ENCODE measurements at regions not wholly inside any gene's neighbourhood (a gene's known extent, or its start where the extent isn't known, plus 50 kb on each side); places are given as distances from the start of the nearest gene placed in this dataset.

GRCh38 chr3:94529816-94530215 is 467.0 kb downstream of the NSUN3 start:
- intact Hi-C loops (cut with DNase I), result no loop called here
- DNase-seq (no peak), ATAC-seq (ENCODE audit: poor library complexity) (no peak)

DNA sequence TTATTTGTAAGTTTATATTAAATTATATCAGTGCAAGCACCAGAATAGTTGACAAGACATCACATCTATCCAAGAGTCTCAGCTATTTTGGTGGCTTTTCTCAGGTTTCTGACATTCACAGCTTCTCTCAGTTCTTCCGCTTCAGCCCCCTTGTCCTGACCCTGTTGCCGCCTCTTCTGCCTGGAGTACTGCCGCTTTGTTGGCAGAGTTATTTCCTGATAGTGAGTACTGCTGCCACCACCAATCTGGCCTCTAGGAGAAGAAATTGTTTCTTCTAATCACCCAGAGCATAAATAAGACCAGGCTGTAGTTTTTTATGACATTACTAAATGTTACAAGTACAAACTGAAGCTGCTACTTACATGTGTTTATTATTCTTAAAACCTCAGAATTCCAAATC is 470.1 kb downstream of the NSUN3 start:
- DNase-seq (no peak), ATAC-seq (ENCODE audit: poor library complexity) (no peak)
- intact Hi-C loops (cut with DNase I), result no loop called here

DNA sequence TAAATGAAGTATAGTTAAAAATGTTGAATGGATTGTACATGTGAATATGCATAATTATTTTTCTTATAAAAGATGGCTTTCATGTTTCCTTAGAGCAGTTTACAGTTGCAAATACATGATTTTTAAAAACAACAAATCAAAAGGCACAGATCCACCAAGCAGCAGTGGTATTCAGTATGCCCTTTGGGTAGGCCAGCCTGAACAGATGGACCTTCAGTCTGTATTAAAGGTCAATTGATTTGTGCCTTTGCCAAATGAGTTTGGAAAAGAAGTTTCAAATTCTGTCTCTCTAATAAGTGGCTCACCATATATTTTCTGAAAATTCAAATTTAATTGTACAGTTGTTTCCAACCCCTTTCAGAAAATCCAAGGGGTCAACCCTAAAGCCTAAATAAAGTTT is 477.1 kb downstream of the NSUN3 start:
- no peak for ATAC-seq (ENCODE audit: poor library complexity)
- intact Hi-C loops (cut with DNase I), result no loop called here

DNA sequence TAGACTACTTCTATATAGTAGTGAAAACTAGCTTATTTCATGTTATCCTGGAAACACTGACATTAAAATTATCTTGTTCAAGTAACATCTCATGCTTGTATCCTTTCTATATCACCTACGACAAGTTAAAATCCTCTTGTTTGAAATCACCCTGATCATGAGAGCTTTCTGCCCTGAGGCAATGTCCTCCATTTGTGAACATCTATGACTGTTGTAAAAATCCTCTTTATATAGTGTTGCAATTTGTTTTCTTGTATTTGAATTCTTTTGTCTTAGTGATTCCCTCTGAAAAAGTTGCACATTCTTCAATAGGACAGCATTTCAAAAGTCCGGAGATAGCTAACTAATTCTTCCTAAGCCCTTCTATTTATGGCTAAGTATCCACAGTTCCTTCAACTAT is 480.3 kb downstream of the NSUN3 start:
- DNase-seq (no peak), ATAC-seq (ENCODE audit: poor library complexity) (no peak)
- intact Hi-C loops (cut with DNase I), result no loop called here

More for the DNA sequence above, 477.1 kb downstream of the NSUN3 start:
- no peak for DNase-seq

GRCh38 chr3:94544131-94544789 is 481.4 kb downstream of the NSUN3 start:
- ATAC-seq (ENCODE audit: poor library complexity) (no peak), DNase-seq (no peak)
- intact Hi-C loops (cut with DNase I), result no loop called here

- intact Hi-C loops (cut with DNase I), result no loop called here
- ATAC-seq (ENCODE audit: poor library complexity) (no peak), DNase-seq (no peak)
Measured at GRCh38 chr3:94548581-94549316, 485.9 kb downstream of the NSUN3 start.

- intact Hi-C loops (cut with DNase I), result no loop called here
- DNase-seq, result no peak
- no peak for ATAC-seq (ENCODE audit: poor library complexity)
Measured at GRCh38 chr3:94561094-94561493, 498.2 kb downstream of the NSUN3 start.

GRCh38 chr3:94564247-94564646 is 501.4 kb downstream of the NSUN3 start:
- no peak for ATAC-seq (ENCODE audit: poor library complexity)
- intact Hi-C loops (cut with DNase I), result no loop called here
- no peak for DNase-seq

DNA sequence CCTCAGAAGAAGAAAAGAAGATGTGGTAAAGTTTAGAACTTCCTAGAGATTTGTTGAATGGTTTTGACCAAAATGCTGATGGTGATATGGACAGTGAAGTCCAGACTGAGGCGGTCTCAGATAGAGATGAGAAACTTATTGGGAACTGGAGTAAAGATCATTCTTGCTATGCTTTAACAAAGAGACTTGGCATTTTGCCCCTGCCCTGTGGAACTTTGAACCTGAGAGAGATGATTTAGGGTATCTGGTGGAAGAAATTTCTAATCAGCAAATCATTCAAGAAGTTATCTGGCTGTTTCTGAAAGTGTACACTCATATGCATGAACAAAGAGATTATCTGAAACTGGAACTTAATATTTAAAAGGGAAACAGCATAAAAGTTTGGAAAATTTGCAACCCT is 505.2 kb downstream of the NSUN3 start:
- no peak for DNase-seq
- intact Hi-C loops (cut with DNase I), result no loop called here
- no peak for ATAC-seq (ENCODE audit: poor library complexity)

DNA sequence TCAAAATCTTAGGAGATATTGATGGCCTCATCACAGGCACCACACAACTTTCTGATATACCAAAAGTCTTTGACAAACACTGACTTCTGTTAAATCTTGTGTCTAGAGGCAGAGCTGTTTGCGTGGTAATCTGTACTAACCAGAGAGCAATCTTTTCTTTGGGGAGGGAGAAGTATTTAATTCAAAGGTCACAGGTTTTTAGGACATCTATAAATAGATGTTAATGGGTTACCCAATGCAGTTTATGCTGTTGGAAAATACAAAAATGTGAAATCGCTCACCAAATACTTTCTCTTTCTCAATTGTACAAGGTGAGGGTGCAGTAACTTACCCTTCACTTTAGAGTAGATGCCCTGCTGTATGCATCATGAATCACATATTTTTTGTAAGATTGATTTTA is 510.5 kb downstream of the NSUN3 start:
- DNase-seq (no peak), ATAC-seq (ENCODE audit: poor library complexity) (no peak)
- intact Hi-C loops (cut with DNase I), result no loop called here

- intact Hi-C loops (cut with DNase I), result no loop called here
- no peak for DNase-seq
Measured at GRCh38 chr3:94587291-94587690, 524.4 kb downstream of the NSUN3 start.

GRCh38 chr3:94593526-94594150 is 530.8 kb downstream of the NSUN3 start:
- intact Hi-C loops (cut with DNase I), result no loop called here
- DNase-seq (no peak), ATAC-seq (ENCODE audit: poor library complexity) (no peak)

More at GRCh38 chr3:94587291-94587690, 524.4 kb downstream of the NSUN3 start:
- no peak for ATAC-seq (ENCODE audit: poor library complexity)

DNA sequence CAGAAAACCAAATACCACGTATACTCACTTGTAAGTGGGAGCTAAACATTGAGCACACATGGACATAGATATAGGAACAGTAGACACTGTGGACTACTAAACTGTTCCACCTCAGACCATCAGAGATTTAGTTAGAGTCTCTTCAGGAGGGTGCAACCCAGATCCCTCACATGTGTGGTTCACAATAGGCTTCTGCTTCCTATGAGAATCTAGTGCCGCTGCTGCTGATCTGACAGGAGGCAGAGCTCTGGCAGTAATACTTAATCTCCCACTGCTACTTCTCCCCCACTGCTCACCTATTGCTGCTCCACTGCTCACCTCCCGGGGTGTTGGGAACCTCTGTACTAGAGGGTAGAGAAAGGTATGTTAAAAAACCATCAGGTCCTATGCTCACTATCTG is 533.3 kb downstream of the NSUN3 start:
- intact Hi-C loops (cut with DNase I), result no loop called here
- ATAC-seq (ENCODE audit: poor library complexity), result no peak

DNA sequence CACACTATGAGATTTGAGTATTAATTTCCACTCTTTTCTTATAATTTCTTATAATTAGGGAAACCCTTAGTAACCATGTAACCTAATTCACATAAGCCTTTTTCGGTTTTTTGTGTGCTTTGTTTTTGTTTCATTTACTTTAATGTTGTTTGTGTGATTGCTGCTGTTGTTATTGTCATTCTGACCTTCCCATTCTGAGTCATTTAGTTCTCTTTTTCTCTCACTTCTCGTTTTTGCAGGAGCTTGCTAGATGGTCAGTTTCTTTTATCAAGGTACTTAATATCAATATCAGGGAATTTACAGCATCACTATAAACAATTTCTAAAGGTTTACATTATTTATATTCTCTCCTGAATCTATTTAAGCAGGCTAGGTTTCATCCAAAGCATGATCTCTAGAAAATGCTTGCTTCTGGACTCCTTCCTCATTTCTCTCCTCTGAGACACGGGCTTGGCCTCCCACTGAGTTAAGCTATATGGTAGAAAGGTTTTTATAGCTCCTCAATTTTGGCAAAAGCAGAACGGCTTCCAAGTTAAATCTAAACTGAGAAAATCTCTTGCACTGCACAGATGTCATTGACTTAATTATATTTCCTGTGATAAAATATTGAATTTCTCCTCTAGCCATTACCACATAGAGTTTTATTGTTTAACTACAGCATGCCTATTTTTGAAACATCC is 534.2 kb downstream of the NSUN3 start:
- intact Hi-C loops (cut with DNase I), result no loop called here
- DNase-seq, result no peak

More for the DNA sequence above, 533.3 kb downstream of the NSUN3 start:
- DNase-seq, result no peak

GRCh38 chr3:94607778-94608177 is 544.9 kb downstream of the NSUN3 start:
- intact Hi-C loops (cut with DNase I), result no loop called here
- ATAC-seq (ENCODE audit: poor library complexity), result no peak

More for the DNA sequence above, 534.2 kb downstream of the NSUN3 start:
- no peak for ATAC-seq (ENCODE audit: poor library complexity)

DNA sequence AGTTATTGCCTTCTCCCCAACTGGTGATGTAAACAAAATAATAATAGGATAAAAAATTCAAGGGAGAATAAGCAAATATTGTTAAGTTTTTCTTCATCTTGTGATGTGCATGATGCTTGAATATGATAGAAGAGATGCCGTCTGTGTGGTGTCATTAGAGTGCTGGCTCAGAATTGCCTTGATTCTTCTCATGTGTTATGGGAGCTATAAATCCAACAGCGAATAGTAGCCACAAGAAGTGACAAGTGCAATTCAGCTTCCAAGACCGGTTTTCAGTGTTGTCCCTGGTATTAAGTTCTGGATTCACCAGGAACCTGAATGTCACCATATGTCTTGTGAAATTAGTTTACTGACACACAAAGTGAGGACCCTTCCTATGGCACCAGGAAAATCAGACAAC is 547.0 kb downstream of the NSUN3 start:
- intact Hi-C loops (cut with DNase I), result no loop called here
- no peak for DNase-seq
- ATAC-seq (ENCODE audit: poor library complexity), result no peak

More at GRCh38 chr3:94607778-94608177, 544.9 kb downstream of the NSUN3 start:
- DNase-seq, result no peak

- intact Hi-C loops (cut with DNase I), result no loop called here
- DNase-seq, result no peak
- no peak for ATAC-seq (ENCODE audit: poor library complexity)
Measured at GRCh38 chr3:94611596-94611995, 548.7 kb downstream of the NSUN3 start.

DNA sequence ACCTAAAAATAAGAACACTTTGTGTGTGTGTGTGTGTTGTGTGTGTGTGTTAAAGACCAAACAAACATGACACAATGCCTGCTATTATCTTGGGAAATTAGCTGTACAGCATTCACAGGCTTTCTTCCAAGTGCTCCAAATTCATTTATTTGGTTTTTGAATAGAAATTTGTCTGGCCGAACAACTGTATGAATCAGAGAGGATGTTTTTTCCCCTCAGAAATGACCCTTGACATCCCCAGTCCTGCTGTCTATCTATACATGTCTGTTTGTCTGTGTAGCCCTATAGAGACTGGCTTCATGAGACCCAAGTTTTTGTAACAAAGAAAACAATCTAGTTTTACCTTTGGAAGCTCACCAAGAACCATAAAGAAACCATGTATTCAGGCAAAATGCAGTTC is 549.8 kb downstream of the NSUN3 start:
- ATAC-seq (ENCODE audit: poor library complexity) (no peak), DNase-seq (no peak)
- intact Hi-C loops (cut with DNase I), result no loop called here

- ATAC-seq (ENCODE audit: poor library complexity), result no peak
- DNase-seq, result no peak
- intact Hi-C loops (cut with DNase I), result no loop called here
Measured at GRCh38 chr3:94614192-94614591, 551.3 kb downstream of the NSUN3 start.
